ENCODE measurements at regions not wholly inside any gene's neighbourhood (a gene's known extent, or its start where the extent isn't known, plus 50 kb on each side); places are given as distances from the start of the nearest gene placed in this dataset.

DNA sequence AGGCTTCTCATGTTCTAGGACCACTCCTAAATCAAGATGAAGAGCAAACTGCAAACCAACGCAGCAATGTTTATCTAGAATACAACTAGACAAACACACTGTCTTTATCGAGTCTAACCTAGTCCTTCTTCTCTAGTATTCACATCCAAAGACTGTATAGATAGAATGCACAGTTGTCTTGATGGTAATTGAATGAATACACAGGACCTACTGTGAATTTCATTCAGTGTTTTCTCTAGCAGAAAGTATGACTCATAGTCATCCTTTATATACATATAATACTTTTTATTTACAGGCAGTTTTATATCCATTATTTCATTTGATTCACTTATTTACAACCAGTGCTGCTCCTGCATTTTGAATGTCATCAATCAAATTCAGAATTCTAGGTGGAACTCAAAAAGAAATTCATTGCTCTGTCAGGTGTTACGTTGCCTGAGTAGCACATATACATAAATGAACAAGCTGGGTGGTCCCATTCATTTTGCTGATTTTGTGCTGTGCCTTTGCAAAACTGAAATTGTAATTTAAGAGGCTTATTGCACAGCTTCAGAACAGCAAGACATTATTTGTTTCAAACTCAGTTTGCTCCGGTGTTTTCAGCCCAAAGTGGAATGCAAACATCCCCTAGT, 374.8 kb downstream of the EPHA4 start:
- no peak overlapping the region for H2AFZ ChIP-seq
- in situ Hi-C loops (cut with MboI), result no loop called here

DNA sequence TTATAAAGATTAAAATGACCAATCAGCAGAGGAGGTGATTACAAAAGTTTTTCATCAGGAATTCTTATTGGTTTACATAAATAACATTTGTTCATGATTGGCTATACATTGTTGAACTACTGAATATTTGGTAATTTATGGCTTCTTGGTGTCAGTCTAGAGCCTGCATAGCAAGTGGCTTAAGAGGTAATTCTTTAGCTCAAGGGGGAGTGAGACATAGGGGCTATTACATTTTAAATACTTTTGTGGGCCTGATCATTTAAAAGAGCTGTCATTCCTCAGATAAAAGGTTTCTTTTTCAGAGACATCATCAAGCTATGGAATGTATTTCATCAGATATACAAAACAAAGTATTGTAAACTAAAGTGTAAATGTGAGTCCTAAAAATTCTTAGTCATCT, 373.8 kb downstream of the EPHA4 start:
- no peaks in the 10 kb centered on the region for H3K36me3 ChIP-seq (ENCODE audit: low read depth)
- no peak for TF ChIP-seq EZH2phosphoT487 (IDR thresholded peaks at IDR 0.05; ENCODE audit: insufficient read depth, low read depth)
- no peak for TF ChIP-seq EZH2 (IDR thresholded peaks at IDR 0.05; ENCODE audit: insufficient read depth, poor library complexity, severe bottlenecking)
- no peaks in the 10 kb centered on the region for H3K9me2 ChIP-seq (ENCODE audit: insufficient read depth)
- H3K4me1 ChIP-seq (ENCODE audit: insufficient read depth), result no peaks in the 10 kb centered on the region
- H3K79me2 ChIP-seq (ENCODE audit: insufficient read depth), result no peaks in the 10 kb centered on the region
- H3K27me3 ChIP-seq (replicated peaks; ENCODE audit: insufficient read depth), result peaks cover 3% of the 10 kb centered on the region; the same call in 1 of the 2 replicates
- H3K9me3 ChIP-seq (ENCODE audit: low read depth), result no peaks in the 10 kb centered on the region
- H2AFZ ChIP-seq, result no peak overlapping the region
- no peaks in the 10 kb centered on the region for H3F3A ChIP-seq (ENCODE audit: insufficient read depth)
- no peak overlapping the region for H3K4me2 ChIP-seq (ENCODE audit: unreplicated experiment)
- no peaks in the 10 kb centered on the region for H4K20me1 ChIP-seq (ENCODE audit: insufficient read depth)
- in situ Hi-C loops (cut with MboI), result no loop called here
- no peak overlapping the region for H3K27ac ChIP-seq
- no peak for DNase-seq
- no peak overlapping the region for H3K9ac ChIP-seq
- H3K4me3 ChIP-seq, result no peak overlapping the region

More for the DNA sequence above, 374.8 kb downstream of the EPHA4 start:
- no peaks in the 10 kb centered on the region for H3K36me3 ChIP-seq (ENCODE audit: low read depth)
- no peaks in the 10 kb centered on the region for H3F3A ChIP-seq (ENCODE audit: insufficient read depth)
- TF ChIP-seq EZH2 (IDR thresholded peaks at IDR 0.05; ENCODE audit: insufficient read depth, poor library complexity, severe bottlenecking) (no peak), EZH2phosphoT487 (IDR thresholded peaks at IDR 0.05; ENCODE audit: insufficient read depth, low read depth) (no peak)
- H3K4me2 ChIP-seq (ENCODE audit: unreplicated experiment), result no peak overlapping the region
- WGBS, 2 experiments (ENCODE audit: low coverage in 1 of 2, low lambda C conversion rate in 2 of 2, missing lambda C conversion rate in 2 of 2), result 45 to 48% methylated on average over 4 of the region's 4 CpGs
- DNase-seq, result no peak
- H3K27me3 ChIP-seq (replicated peaks; ENCODE audit: insufficient read depth), result 0 out of 2 replicates have a peak, but pooled peaks cover 6% of the 10 kb centered on the region
- H3K9me3 ChIP-seq (ENCODE audit: low read depth), result no peaks in the 10 kb centered on the region
- H3K79me2 ChIP-seq (ENCODE audit: insufficient read depth), result no peaks in the 10 kb centered on the region
- H3K4me1 ChIP-seq (ENCODE audit: insufficient read depth), result no peaks in the 10 kb centered on the region
- H3K9ac ChIP-seq, result no peak overlapping the region
- H3K4me3 ChIP-seq, result no peak overlapping the region
- H3K27ac ChIP-seq, result no peak overlapping the region
- no peaks in the 10 kb centered on the region for H4K20me1 ChIP-seq (ENCODE audit: insufficient read depth)
- no peaks in the 10 kb centered on the region for H3K9me2 ChIP-seq (ENCODE audit: insufficient read depth)

DNA sequence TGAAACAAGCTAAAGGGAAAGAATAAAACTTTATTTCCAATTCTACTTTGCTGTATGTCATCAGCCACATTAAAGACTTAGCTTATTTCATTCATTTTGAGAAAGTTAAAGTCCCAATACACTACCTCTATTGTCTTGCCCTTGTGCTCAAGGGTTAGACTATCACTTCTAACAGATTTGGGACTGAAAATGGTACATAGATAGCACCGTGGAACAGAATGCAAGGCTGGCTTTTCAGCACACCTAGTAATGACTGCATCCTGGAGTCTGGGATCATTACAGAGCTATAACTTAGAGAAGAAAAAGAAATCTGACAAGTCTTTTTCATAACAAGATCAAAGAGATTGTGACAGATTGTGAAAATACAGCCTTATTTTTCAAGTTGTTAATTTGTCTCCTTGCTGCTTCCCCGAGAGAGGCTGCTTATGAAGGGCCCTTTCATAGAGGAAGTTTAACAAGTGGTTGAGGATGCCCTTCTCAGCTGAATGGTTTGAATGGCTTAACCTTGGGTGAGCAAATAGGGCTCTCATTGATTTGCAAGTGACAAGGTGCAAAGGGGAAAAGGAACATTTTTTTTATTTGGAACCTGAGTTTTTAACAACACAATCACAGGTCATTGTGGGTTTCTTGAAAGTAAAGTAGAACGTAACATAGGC, 371.8 kb downstream of the EPHA4 start:
- WGBS, 2 experiments (ENCODE audit: low coverage in 1 of 2, low lambda C conversion rate in 2 of 2, missing lambda C conversion rate in 2 of 2), result 41 to 44% methylated on average over 3 of the region's 3 CpGs
- Histone ChIP-seq H3K4me3 (no peak overlapping the region), H2AFZ (no peak overlapping the region), H3K79me2 (ENCODE audit: insufficient read depth) (no peaks in the 10 kb centered on the region), H3K36me3 (ENCODE audit: low read depth) (no peaks in the 10 kb centered on the region), H3K27ac (no peak overlapping the region), H4K20me1 (ENCODE audit: insufficient read depth) (no peaks in the 10 kb centered on the region), H3F3A (ENCODE audit: insufficient read depth) (no peaks in the 10 kb centered on the region), H3K4me1 (ENCODE audit: insufficient read depth) (no peaks in the 10 kb centered on the region), H3K4me2 (ENCODE audit: unreplicated experiment) (no peak overlapping the region), H3K9me2 (ENCODE audit: insufficient read depth) (no peaks in the 10 kb centered on the region), H3K9ac (no peak overlapping the region), H3K9me3 (ENCODE audit: low read depth) (no peaks in the 10 kb centered on the region), H3K27me3 (replicated peaks; ENCODE audit: insufficient read depth) (no peaks in the 10 kb centered on the region; the same call in none of the 2 replicates)
- in situ Hi-C loops (cut with MboI), result no loop called here
- TF ChIP-seq EZH2 (IDR thresholded peaks at IDR 0.05; ENCODE audit: insufficient read depth, poor library complexity, severe bottlenecking) (no peak), EZH2phosphoT487 (IDR thresholded peaks at IDR 0.05; ENCODE audit: insufficient read depth, low read depth) (no peak)
- DNase-seq, result no peak

DNA sequence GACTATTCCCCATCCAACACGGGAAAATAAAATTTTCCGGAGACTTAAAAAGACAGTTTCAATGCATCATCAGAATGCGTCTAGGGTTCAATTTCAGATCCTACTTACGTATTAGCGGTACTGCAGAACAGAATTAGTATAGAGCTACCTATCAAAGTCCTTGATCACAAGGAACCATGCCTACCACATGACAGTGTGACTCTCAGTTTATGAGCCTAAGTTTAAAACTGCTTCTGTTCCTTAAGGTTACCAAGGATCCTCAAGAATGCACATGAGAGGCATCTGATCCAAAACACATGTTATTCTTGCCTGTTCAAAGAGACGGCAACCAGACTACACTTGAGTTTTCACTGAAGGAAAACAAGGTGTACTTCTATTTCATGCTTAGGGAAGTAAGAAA, 369.7 kb downstream of the EPHA4 start:
- no peaks in the 10 kb centered on the region for H3K9me3 ChIP-seq (ENCODE audit: low read depth)
- in situ Hi-C loops (cut with MboI), result no loop called here
- H3K4me1 ChIP-seq (ENCODE audit: insufficient read depth), result no peaks in the 10 kb centered on the region
- H3F3A ChIP-seq (ENCODE audit: insufficient read depth), result no peaks in the 10 kb centered on the region
- no peak overlapping the region for H3K9ac ChIP-seq
- no peaks in the 10 kb centered on the region for H3K9me2 ChIP-seq (ENCODE audit: insufficient read depth)
- H3K27me3 ChIP-seq (replicated peaks; ENCODE audit: insufficient read depth), result no peaks in the 10 kb centered on the region; the same call in none of the 2 replicates
- TF ChIP-seq EZH2phosphoT487 (IDR thresholded peaks at IDR 0.05; ENCODE audit: insufficient read depth, low read depth), result no peak
- TF ChIP-seq EZH2 (IDR thresholded peaks at IDR 0.05; ENCODE audit: insufficient read depth, poor library complexity, severe bottlenecking), result no peak
- H3K4me3 ChIP-seq, result no peak overlapping the region
- no peaks in the 10 kb centered on the region for H3K79me2 ChIP-seq (ENCODE audit: insufficient read depth)
- no peak overlapping the region for H3K4me2 ChIP-seq (ENCODE audit: unreplicated experiment)
- H3K27ac ChIP-seq, result no peak overlapping the region
- no peaks in the 10 kb centered on the region for H3K36me3 ChIP-seq (ENCODE audit: low read depth)
- H4K20me1 ChIP-seq (ENCODE audit: insufficient read depth), result no peaks in the 10 kb centered on the region
- no peak overlapping the region for H2AFZ ChIP-seq
- WGBS, 2 experiments (ENCODE audit: low coverage in 1 of 2, low lambda C conversion rate in 2 of 2, missing lambda C conversion rate in 2 of 2), result 52 to 67% methylated on average over 6 of the region's 6 CpGs
- no peak for DNase-seq
